H1 (cell line): ENCODE measurements at regions not wholly inside any gene's neighbourhood (a gene's known extent, or its start where the extent isn't known, plus 50 kb on each side); places are given as distances from the start of the nearest gene placed in this dataset.

Experiments used
- CTCF ChIA-PET: fragments of 300-600 bp; sonication (Branson Sonifier 250); formaldehyde crosslinking; loops from one replicate; lab custom pipeline; 2021; ENCODE audit not compliant: partially characterized antibody; lab: Charles Lee
- POLR2A ChIA-PET: fragments of 300-600 bp; sonication (Branson Sonifier 250); formaldehyde crosslinking; loops from one replicate; lab custom pipeline; 2021; ENCODE audit warnings: inconsistent platforms; ENCODE audit not compliant: partially characterized antibody; lab: Charles Lee
- DNase-seq, 2 experiments: peaks; one replicate each; pipeline versions ENCODE4 v3.0.0 to v3.0.0-alpha.2; 2010 to 2022; ENCODE audit warnings: low spot score in 2 of 2, low read depth in 1 of 2, mixed read lengths in 1 of 2
- FAIRE-seq: peaks from 2 replicates; lab custom pipeline; 2011; peaks lifted over from hg19 to GRCh38; lab: Jason Lieb, UNC
- H2AFZ ChIP-seq: 2 replicates; pipeline ENCODE4 v1.8.1; 2012; ENCODE audit warnings: low read length, inconsistent platforms
- H2AK5ac ChIP-seq: 2 replicates; pipeline ENCODE4 v1.6.1; 2013; ENCODE audit warnings: low read depth, low read length
- H2BK120ac ChIP-seq: replicated peaks from 2 replicates; pipeline ENCODE3; 2013; ENCODE audit warnings: low read depth, low read length, inconsistent platforms
- H2BK12ac ChIP-seq: 2 replicates; pipeline ENCODE4 v1.6.1; 2013; ENCODE audit warnings: low read depth, low read length
- H2BK15ac ChIP-seq: 2 replicates; pipeline ENCODE4 v1.6.1; 2013; ENCODE audit warnings: low read length
- H2BK20ac ChIP-seq: 2 replicates; pipeline ENCODE4 v1.6.1; 2013; ENCODE audit warnings: low read length
- H2BK5ac ChIP-seq: 2 replicates; pipeline ENCODE4 v1.6.1; 2013; ENCODE audit warnings: low read depth, low read length
- H3K14ac ChIP-seq: 2 replicates; pipeline ENCODE4 v1.6.1; 2013; ENCODE audit warnings: inconsistent platforms; ENCODE audit not compliant: insufficient read length
- H3K18ac ChIP-seq: 2 replicates; pipeline ENCODE4 v1.6.1; 2013; ENCODE audit warnings: low read length; ENCODE audit errors: extremely low read depth
- H3K23ac ChIP-seq: 2 replicates; pipeline ENCODE4 v1.6.1; 2013; ENCODE audit warnings: inconsistent platforms; ENCODE audit not compliant: insufficient read length
- H3K23me2 ChIP-seq: 2 replicates; pipeline ENCODE4 v1.6.1; 2013; ENCODE audit warnings: low read depth, low read length
- H3K27ac ChIP-seq: 2 replicates; pipeline ENCODE4 v1.6.1; 2011; ENCODE audit warnings: low read depth, low read length, inconsistent platforms
- H3K27me3 ChIP-seq, 4 experiments: replicated peaks in 1 of 4; 1 replicate in 1 of 4; 2 replicates in 3 of 4; pipeline versions ENCODE4 v1.6.1 to v1.8.1; 2011 to 2013; ENCODE audit warnings: low read length in 3 of 4, mild to moderate bottlenecking in 3 of 4, inconsistent platforms in 2 of 4, mixed read lengths in 2 of 4, moderate library complexity in 1 of 4; ENCODE audit not compliant: control insufficient read depth in 3 of 4, insufficient read depth in 3 of 4; ENCODE audit errors: extremely low read depth in 1 of 4
- H3K36me3 ChIP-seq, 4 experiments: 2 replicates each; pipeline versions ENCODE4 v1.6.1 to v1.8.1; 2011 to 2013; ENCODE audit warnings: mild to moderate bottlenecking in 4 of 4, low read length in 3 of 4, moderate library complexity in 2 of 4, control low read depth in 1 of 4, inconsistent platforms in 1 of 4; ENCODE audit not compliant: insufficient read depth in 4 of 4, control insufficient read depth in 2 of 4
- H3K4ac ChIP-seq: replicated peaks from 2 replicates; pipeline ENCODE3; 2013; ENCODE audit warnings: low read length, low read depth, mixed read lengths, inconsistent platforms; ENCODE audit not compliant: insufficient read length
- H3K4me1 ChIP-seq, 4 experiments: replicated peaks in 1 of 4; 1 replicate in 1 of 4; 2 replicates in 3 of 4; pipeline versions ENCODE4 v1.6.1 to v1.8.1; 2011 to 2013; ENCODE audit warnings: low read length in 3 of 4, inconsistent platforms in 2 of 4, mixed read lengths in 1 of 4; ENCODE audit not compliant: insufficient read depth in 4 of 4, control insufficient read depth in 3 of 4
- H3K4me2 ChIP-seq, 2 experiments: 2 replicates each; pipeline versions ENCODE4 v1.6.1 to v1.8.1; 2011 to 2013; ENCODE audit warnings: low read depth in 2 of 2, low read length in 2 of 2, control low read depth in 1 of 2, inconsistent platforms in 1 of 2, mild to moderate bottlenecking in 1 of 2; ENCODE audit not compliant: insufficient read depth in 1 of 2
- H3K4me3 ChIP-seq, 4 experiments: fragments of 200-600, 300-600 bp in 1 of 4; sonication (generic), shearing (Covaris generic), sonication (Bioruptor Twin) in 1 of 4; 2 replicates each; pipeline versions ENCODE4 v1.5.1 to v1.8.1; 2011 to 2016; ENCODE audit warnings: low read length in 4 of 4, low read depth in 3 of 4, control low read depth in 2 of 4, inconsistent platforms in 2 of 4, mild to moderate bottlenecking in 2 of 4, mixed read lengths in 1 of 4, moderate library complexity in 1 of 4; ENCODE audit not compliant: insufficient read depth in 2 of 4; ENCODE audit errors: extremely low read depth in 1 of 4
- H3K56ac ChIP-seq: replicated peaks from 2 replicates; pipeline ENCODE3; 2013; ENCODE audit warnings: low read depth, mild to moderate bottlenecking, mixed read lengths, low read length, inconsistent platforms; ENCODE audit not compliant: insufficient read length
- H3K79me1 ChIP-seq: 2 replicates; pipeline ENCODE4 v1.6.1; 2013; ENCODE audit warnings: low read depth, low read length, control low read depth
- H3K79me2 ChIP-seq, 2 experiments: 2 replicates each; pipeline versions ENCODE4 v1.6.1 to v1.8.1; 2012 to 2013; ENCODE audit warnings: low read length in 2 of 2, mild to moderate bottlenecking in 2 of 2, inconsistent platforms in 1 of 2; ENCODE audit not compliant: insufficient read depth in 2 of 2, control insufficient read depth in 1 of 2
- H3K9ac ChIP-seq, 4 experiments: replicated peaks in 1 of 4; 1 replicate in 1 of 4; 2 replicates in 3 of 4; pipeline versions ENCODE4 v1.6.1 to v1.8.1; 2011 to 2013; ENCODE audit warnings: low read depth in 3 of 4, low read length in 3 of 4, control low read depth in 2 of 4, mild to moderate bottlenecking in 2 of 4, moderate library complexity in 2 of 4, inconsistent platforms in 1 of 4; ENCODE audit errors: extremely low read depth in 1 of 4
- H3K9me3 ChIP-seq, 2 experiments: 2 replicates each; pipeline versions ENCODE4 v1.6.1 to v1.8.1; 2012 to 2013; ENCODE audit warnings: mild to moderate bottlenecking in 2 of 2, moderate library complexity in 2 of 2, control low read depth in 1 of 2, inconsistent platforms in 1 of 2, low read depth in 1 of 2, low read length in 1 of 2, mixed read lengths in 1 of 2; ENCODE audit not compliant: insufficient read depth in 2 of 2
- H4K20me1 ChIP-seq, 2 experiments: replicated peaks in 1 of 2; 2 replicates each; pipeline versions ENCODE3 to v1.8.1; 2011 to 2013; ENCODE audit warnings: inconsistent platforms in 2 of 2, low read length in 2 of 2, mild to moderate bottlenecking in 1 of 2; ENCODE audit not compliant: insufficient read depth in 2 of 2, control insufficient read depth in 1 of 2
- H4K5ac ChIP-seq: 2 replicates; pipeline ENCODE4 v1.6.1; 2013; ENCODE audit warnings: low read length, low read depth, mixed read lengths, inconsistent platforms; ENCODE audit not compliant: insufficient read length
- H4K8ac ChIP-seq: 2 replicates; pipeline ENCODE4 v1.8.0; 2013; ENCODE audit warnings: mild to moderate bottlenecking, moderate library complexity, low read length, inconsistent platforms; ENCODE audit not compliant: insufficient read depth; ENCODE audit errors: extremely low read depth
- H4K91ac ChIP-seq: replicated peaks from 2 replicates; pipeline ENCODE3; 2013; ENCODE audit warnings: low read length, mixed read lengths, inconsistent platforms; ENCODE audit not compliant: insufficient read length
- FOSL1 ChIP-seq: IDR thresholded peaks from 2 replicates; pipeline ENCODE4 v1.6.1; 2011; ENCODE audit warnings: mild to moderate bottlenecking, low read depth, low read length, moderate library complexity; ENCODE audit not compliant: insufficient read depth
- USF2 ChIP-seq: IDR thresholded peaks from 2 replicates; pipeline ENCODE4 v1.6.1; 2011; ENCODE audit warnings: low read length, improper control_type of control experiment
- WGBS, 2 experiments: shearing (Covaris generic) in 1 of 2; methylation state at CpG; one replicate each; pipeline versions ENCODE4 v1.1.6 to v1.1.7; 2013 to 2015; ENCODE audit warnings: low lambda C conversion rate in 2 of 2, mixed read lengths in 2 of 2, inconsistent platforms in 1 of 2, low coverage in 1 of 2, missing lambda C conversion rate in 1 of 2; ENCODE audit not compliant: insufficient replicate concordance in 2 of 2, insufficient coverage in 1 of 2, insufficient read length in 1 of 2; ENCODE audit errors: extremely low coverage in 1 of 2, missing lambda C conversion rate in 1 of 2; 5-methylcytosine and 5-hydroxymethylcytosine counted together

DNA sequence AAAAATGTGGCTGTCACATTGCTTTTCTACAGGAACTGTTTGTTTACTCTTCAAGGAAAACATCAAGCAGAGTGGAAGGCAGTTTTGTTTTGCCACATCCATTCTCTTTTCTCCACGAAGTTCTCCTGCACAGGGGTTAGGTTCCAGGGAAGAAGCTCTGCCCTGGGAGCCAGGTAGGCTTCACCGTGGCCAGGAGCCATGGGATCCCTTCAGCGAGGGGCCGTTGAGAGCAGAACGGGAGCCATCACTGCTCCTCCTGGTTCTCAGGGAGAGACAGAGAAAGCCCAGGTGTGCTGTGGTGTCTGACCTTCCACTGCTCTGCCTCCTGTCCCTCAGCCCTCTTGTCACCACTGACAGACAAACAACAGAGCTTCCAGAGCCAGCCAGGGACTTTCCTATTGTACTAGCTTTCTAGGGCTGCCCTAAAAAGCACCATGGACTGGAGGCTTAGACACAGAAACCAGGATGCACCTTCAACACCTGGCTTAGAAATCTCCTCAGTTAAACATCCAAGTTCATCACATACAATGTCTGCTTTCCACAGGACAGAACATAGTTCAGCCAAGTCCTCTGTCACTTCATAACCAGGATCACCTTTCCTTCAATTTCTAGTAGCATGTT lies 75.6 kb upstream of the SLC22A23 start:
- Histone ChIP-seq H3K36me3 (no peaks in the 10 kb centered on the region), H4K91ac (no peak overlapping the region), H3K18ac (no peak overlapping the region), H3K79me2 (no peaks in the 10 kb centered on the region), H3K14ac (no peak overlapping the region), H2BK15ac (no peak overlapping the region), H3K23ac (no peak overlapping the region), H3K4ac (no peak overlapping the region), H3K27me3 (peaks cover 0 to 2% (median 0%) of the 10 kb centered on the region in 4 experiments; a peak in 1 of 7 replicates), H3K27ac (no peak overlapping the region), H3K4me2 (no peak overlapping the region), H4K5ac (no peak overlapping the region), H3K23me2 (no peaks in the 10 kb centered on the region), H3K79me1 (no peaks in the 10 kb centered on the region), H4K8ac (no peak overlapping the region), H3K9ac (no peak overlapping the region), H2BK5ac (no peak overlapping the region), H2AK5ac (no peak overlapping the region), H3K4me1 (no peaks in the 10 kb centered on the region), H2BK120ac (no peak overlapping the region), H2AFZ (no peak overlapping the region), H3K4me3 (no peak overlapping the region), H3K9me3 (no peaks in the 10 kb centered on the region), H2BK20ac (no peak overlapping the region), H3K56ac (no peak overlapping the region), H4K20me1 (no peaks in the 10 kb centered on the region), H2BK12ac (no peak overlapping the region)
- peak in 1 of 2 experiments; percentile 17 for DNase-seq
- 92% methylated on average over 5 of the region's 5 CpGs; no CpG with 5 or more reads in 1 of the 2 experiments for WGBS, 2 experiments
- FAIRE-seq: no peak
- ChIA-PET POLR2A (interaction anchor here (1.2 kb wide), 1 partner anchor 10 kb away, joined by 3 read pairs; no protein-coding TSS in a partner anchor), CTCF (interaction anchor here (1.9 kb wide), 1 partner anchor 9 kb away, joined by 10 read pairs; no protein-coding TSS in a partner anchor)
- TF ChIP-seq USF2 (no peak), FOSL1 (no peak)
